ENCODE measurements at regions not wholly inside any gene's neighbourhood (a gene's known extent, or its start where the extent isn't known, plus 50 kb on each side); places are given as distances from the start of the nearest gene placed in this dataset.
"Not testable (repeated sequence)": the region's sequence is repeated elsewhere in the genome, so short reads cannot be mapped to it uniquely, and the experiment has no call there.

DNA sequence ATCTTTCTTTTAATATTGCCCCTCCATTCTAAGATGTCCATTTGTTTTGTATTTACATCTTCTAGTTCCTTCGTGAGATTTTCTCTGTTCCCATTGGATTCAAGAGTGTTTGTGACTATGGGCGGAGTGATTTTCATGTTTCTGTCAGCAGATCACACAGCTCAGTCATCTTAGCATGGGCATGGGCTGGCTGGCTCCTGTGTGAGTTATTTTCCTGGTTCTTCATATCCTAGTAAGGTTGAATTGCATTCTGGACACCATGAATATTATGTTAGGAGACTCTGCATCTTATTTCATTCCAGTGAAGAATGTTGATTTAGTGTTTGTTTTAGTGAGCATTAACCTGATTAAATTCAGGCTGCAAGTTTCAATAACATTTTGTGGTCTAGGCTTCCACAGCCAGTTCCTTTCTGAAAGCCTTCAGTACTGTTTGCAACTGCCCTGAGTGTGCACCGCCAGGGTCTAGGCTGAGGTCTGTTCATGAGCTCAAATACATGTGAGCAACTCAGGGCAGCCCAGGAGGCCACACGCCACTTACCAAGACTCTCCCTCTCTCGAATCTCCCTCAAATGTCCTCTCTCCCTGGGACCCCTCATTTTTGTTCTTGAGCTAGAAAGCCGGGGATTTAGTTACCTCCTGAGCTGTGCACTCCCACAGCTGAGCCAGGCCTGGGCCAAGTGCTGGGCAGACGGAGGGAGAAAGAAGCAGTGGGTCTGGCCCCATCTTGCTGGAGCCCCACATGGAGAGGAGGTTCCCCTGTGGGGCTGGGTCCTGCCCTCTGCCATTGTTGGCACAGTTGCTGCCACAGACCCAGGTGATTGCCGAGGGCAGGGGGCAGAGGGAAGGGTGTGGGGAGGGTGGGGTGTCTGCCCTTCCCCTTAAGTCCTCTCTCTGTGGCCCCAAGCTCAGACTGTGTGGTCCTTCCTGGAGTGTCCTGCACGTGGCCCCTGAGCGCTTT lies 145.9 kb downstream of the RTP5 start:
- no peaks in the 10 kb centered on the region; the same call in 1 of the 2 replicates for H3K27me3 ChIP-seq (replicated peaks; ENCODE audit: control insufficient read depth, insufficient read depth, low read length)
- no peaks in the 10 kb centered on the region for H3K9me3 ChIP-seq
- H3K27ac Mint-ChIP-seq (ENCODE audit: unreplicated experiment), result no peak overlapping the region
- ChIA-PET CTCF (no interaction called here), POLR2A (no interaction called here)
- H3K9me3 Mint-ChIP-seq (ENCODE audit: unreplicated experiment), result no peaks in the 10 kb centered on the region
- H3K4me1 Mint-ChIP-seq (ENCODE audit: low read depth, unreplicated experiment), result peaks cover 4% of the 10 kb centered on the region
- no peak overlapping the region for H3K4me3 Mint-ChIP-seq (ENCODE audit: unreplicated experiment)
- H3K4me1 ChIP-seq, result no peaks in the 10 kb centered on the region
- BruUV-seq (replicated peaks), result no TSS peak
- TF ChIP-seq, protein P1, sequence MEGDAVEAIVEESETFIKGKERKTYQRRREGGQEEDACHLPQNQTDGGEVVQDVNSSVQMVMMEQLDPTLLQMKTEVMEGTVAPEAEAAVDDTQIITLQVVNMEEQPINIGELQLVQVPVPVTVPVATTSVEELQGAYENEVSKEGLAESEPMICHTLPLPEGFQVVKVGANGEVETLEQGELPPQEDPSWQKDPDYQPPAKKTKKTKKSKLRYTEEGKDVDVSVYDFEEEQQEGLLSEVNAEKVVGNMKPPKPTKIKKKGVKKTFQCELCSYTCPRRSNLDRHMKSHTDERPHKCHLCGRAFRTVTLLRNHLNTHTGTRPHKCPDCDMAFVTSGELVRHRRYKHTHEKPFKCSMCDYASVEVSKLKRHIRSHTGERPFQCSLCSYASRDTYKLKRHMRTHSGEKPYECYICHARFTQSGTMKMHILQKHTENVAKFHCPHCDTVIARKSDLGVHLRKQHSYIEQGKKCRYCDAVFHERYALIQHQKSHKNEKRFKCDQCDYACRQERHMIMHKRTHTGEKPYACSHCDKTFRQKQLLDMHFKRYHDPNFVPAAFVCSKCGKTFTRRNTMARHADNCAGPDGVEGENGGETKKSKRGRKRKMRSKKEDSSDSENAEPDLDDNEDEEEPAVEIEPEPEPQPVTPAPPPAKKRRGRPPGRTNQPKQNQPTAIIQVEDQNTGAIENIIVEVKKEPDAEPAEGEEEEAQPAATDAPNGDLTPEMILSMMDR (IDR thresholded peaks at IDR 0.05; ENCODE audit: insufficient read depth in 1 of 2, low read depth in 1 of 2, low read length in 1 of 2, severe bottlenecking in 1 of 2, unreplicated experiment in 1 of 2), result no peak
- H3K27me3 Mint-ChIP-seq (ENCODE audit: insufficient read depth, unreplicated experiment), result peaks cover 28% of the 10 kb centered on the region
- no peak overlapping the region for H3K4me3 ChIP-seq (ENCODE audit: low read depth, low read length)
- no peaks in the 10 kb centered on the region for H3K36me3 ChIP-seq (ENCODE audit: control insufficient read depth, insufficient read depth, low read length)
- DNase-seq, result no peak
- no peaks in the 10 kb centered on the region for H3K36me3 Mint-ChIP-seq (ENCODE audit: insufficient read depth, unreplicated experiment)
- intact Hi-C loops (cut with micrococcal nuclease; ENCODE audit: unreplicated experiment), result no loop called here

DNA sequence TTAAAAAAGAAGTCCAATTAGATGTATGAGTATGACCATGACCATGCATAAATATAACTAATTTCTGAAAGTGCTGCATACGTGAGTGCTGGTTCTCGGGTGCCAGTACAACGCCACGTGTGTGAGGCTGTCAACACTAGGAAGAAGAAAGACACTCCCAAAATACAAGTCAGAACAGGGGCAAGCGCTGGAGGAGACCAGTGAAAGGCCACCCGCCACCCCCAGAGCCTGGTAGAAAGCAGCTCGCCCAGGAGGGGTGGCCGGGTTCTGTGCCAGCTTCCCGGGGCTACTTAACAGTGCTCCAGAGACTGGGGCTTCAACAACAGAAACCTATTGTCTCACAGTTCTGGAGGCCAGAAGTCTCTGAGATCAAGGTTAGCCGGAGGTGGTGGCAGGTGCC lies 147.6 kb downstream of the RTP5 start:
- CTCF ChIA-PET, result no interaction called here
- H3K4me1 Mint-ChIP-seq (ENCODE audit: low read depth, unreplicated experiment), result peaks cover 9% of the 10 kb centered on the region
- H3K36me3 Mint-ChIP-seq (ENCODE audit: insufficient read depth, unreplicated experiment), result no peaks in the 10 kb centered on the region
- POLR2A ChIA-PET, result no interaction called here
- BruUV-seq (replicated peaks), result no TSS peak
- H3K4me3 Mint-ChIP-seq (ENCODE audit: unreplicated experiment), result no peak overlapping the region
- H3K4me3 ChIP-seq (ENCODE audit: low read depth, low read length), result no peak overlapping the region
- H3K9me3 Mint-ChIP-seq (ENCODE audit: unreplicated experiment), result no peaks in the 10 kb centered on the region
- H3K36me3 ChIP-seq (ENCODE audit: control insufficient read depth, insufficient read depth, low read length), result no peaks in the 10 kb centered on the region
- H3K27ac Mint-ChIP-seq (ENCODE audit: unreplicated experiment), result no peak overlapping the region
- H3K4me1 ChIP-seq, result no peaks in the 10 kb centered on the region
- H3K27me3 ChIP-seq (replicated peaks; ENCODE audit: control insufficient read depth, insufficient read depth, low read length), result no peaks in the 10 kb centered on the region; the same call in 1 of the 2 replicates
- intact Hi-C loops (cut with micrococcal nuclease; ENCODE audit: unreplicated experiment), result no loop called here
- TF ChIP-seq, protein P1 (IDR thresholded peaks at IDR 0.05; ENCODE audit: insufficient read depth in 1 of 2, low read depth in 1 of 2, low read length in 1 of 2, severe bottlenecking in 1 of 2, unreplicated experiment in 1 of 2), result no peak
- H3K27me3 Mint-ChIP-seq (ENCODE audit: insufficient read depth, unreplicated experiment), result peaks cover 33% of the 10 kb centered on the region
- H3K9me3 ChIP-seq, result no peaks in the 10 kb centered on the region
- no peak for DNase-seq

DNA sequence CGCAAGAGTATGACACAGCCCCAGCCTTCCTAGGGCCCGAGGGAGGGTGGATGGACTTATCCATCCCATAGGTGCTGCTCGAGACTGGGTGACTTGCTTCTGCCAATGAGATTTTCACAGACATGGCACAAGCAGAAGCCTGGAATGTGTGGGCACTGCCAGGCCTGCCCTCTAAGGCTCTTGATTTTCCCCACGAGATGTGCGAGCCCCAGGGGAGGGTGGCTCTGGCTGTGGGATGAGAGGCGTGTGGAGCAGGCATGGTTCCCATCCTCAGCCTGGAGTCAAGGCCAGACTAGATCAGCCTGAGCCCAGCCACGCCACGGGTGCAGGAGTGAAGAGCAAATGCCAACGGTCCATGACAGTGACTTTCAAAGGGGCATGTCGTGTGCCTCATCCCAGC lies 148.9 kb downstream of the RTP5 start:
- DNase-seq; H3K27me3 ChIP-seq (replicated peaks; ENCODE audit: control insufficient read depth, insufficient read depth, low read length); POLR2A ChIA-PET; intact Hi-C loops (cut with micrococcal nuclease; ENCODE audit: unreplicated experiment); H3K27ac Mint-ChIP-seq (ENCODE audit: unreplicated experiment); H3K4me3 Mint-ChIP-seq (ENCODE audit: unreplicated experiment); H3K36me3 Mint-ChIP-seq (ENCODE audit: insufficient read depth, unreplicated experiment); H3K4me1 ChIP-seq; BruUV-seq (replicated peaks); H3K4me1 Mint-ChIP-seq (ENCODE audit: low read depth, unreplicated experiment); CTCF ChIA-PET; H3K36me3 ChIP-seq (ENCODE audit: control insufficient read depth, insufficient read depth, low read length); H3K9me3 Mint-ChIP-seq (ENCODE audit: unreplicated experiment); H3K9me3 ChIP-seq; H3K4me3 ChIP-seq (ENCODE audit: low read depth, low read length): not testable (repeated sequence)
- peaks cover 42% of the 10 kb centered on the region for H3K27me3 Mint-ChIP-seq (ENCODE audit: insufficient read depth, unreplicated experiment)
